Activated T-helper 2 cell treated with anti-CD3 and anti-CD28 coated beads, Interferon-gamma antibody, Interleukin-2, Interleukin-4, amounts not matched to agents 10 μg/mL and 5 μg/mL and 100 μg/mL, durations not matched to agents 14 hours and 24 hours and 36 hours (primary cell): ENCODE measurements at regions not wholly inside any gene's neighbourhood (a gene's known extent, or its start where the extent isn't known, plus 50 kb on each side); places are given as distances from the start of the nearest gene placed in this dataset.
"Not testable (repeated sequence)": the region's sequence is repeated elsewhere in the genome, so short reads cannot be mapped to it uniquely, and the experiment has no call there.

Experiments
- DNase-seq: peaks from one replicate; pipeline ENCODE4 v3.0.0; 2021; ENCODE audit warnings: low spot score
- H3K27ac Mint-ChIP-seq: one replicate; pipeline ENCODE4 v1.8.0; 2021; ENCODE audit warnings: mixed read lengths
- H3K27me3 Mint-ChIP-seq: one replicate; pipeline ENCODE4 v1.8.0; 2021; ENCODE audit warnings: low read depth, mixed read lengths
- H3K36me3 Mint-ChIP-seq: one replicate; pipeline ENCODE4 v1.8.0; 2021; ENCODE audit warnings: low read depth, mixed read lengths
- H3K4me1 Mint-ChIP-seq: one replicate; pipeline ENCODE4 v1.8.0; 2021; ENCODE audit warnings: low read depth, mixed read lengths
- H3K4me3 Mint-ChIP-seq: one replicate; pipeline ENCODE4 v1.8.0; 2021; ENCODE audit warnings: low read depth, mild to moderate bottlenecking, moderate library complexity, mixed read lengths
- H3K9me3 Mint-ChIP-seq: one replicate; pipeline ENCODE4 v1.8.0; 2021; ENCODE audit warnings: mixed read lengths
- intact Hi-C: fragments of 100-400 bp; cut with micrococcal nuclease; formaldehyde crosslinking; loops from one replicate; pipeline ENCODE4 v1.15.1; 2023

GRCh38 chr5:162684145-162684544 lies 616.6 kb downstream of the GABRG2 start:
- Mint-ChIP-seq H3K27me3 (no peaks in the 10 kb centered on the region), H3K27ac (no peak overlapping the region), H3K36me3 (no peaks in the 10 kb centered on the region), H3K4me1 (no peaks in the 10 kb centered on the region), H3K9me3 (peaks cover 22% of the 10 kb centered on the region), H3K4me3 (no peak overlapping the region)
- intact Hi-C loops: no loop called here
- DNase-seq: no peak

GRCh38 chr5:162685302-162685701 lies 617.7 kb downstream of the GABRG2 start:
- Mint-ChIP-seq H3K27ac (no peak overlapping the region), H3K9me3 (peaks cover 22% of the 10 kb centered on the region), H3K36me3 (no peaks in the 10 kb centered on the region), H3K4me3 (no peak overlapping the region), H3K4me1 (no peaks in the 10 kb centered on the region), H3K27me3 (no peaks in the 10 kb centered on the region)
- intact Hi-C loops: no loop called here
- no peak for DNase-seq

- peaks cover 38% of the 10 kb centered on the region for H3K9me3 Mint-ChIP-seq
- H3K36me3 Mint-ChIP-seq, H3K4me3 Mint-ChIP-seq, intact Hi-C loops, H3K27ac Mint-ChIP-seq, DNase-seq, H3K27me3 Mint-ChIP-seq, H3K4me1 Mint-ChIP-seq: not testable (repeated sequence)
Observed at GRCh38 chr5:162696272-162696671, 628.7 kb downstream of the GABRG2 start.

- Mint-ChIP-seq H3K36me3 (no peaks in the 10 kb centered on the region), H3K27ac (no peak overlapping the region), H3K9me3 (peaks cover 38% of the 10 kb centered on the region), H3K27me3 (no peaks in the 10 kb centered on the region), H3K4me3 (no peak overlapping the region), H3K4me1 (no peaks in the 10 kb centered on the region)
- DNase-seq: no peak
- intact Hi-C loops: no loop called here
Observed at GRCh38 chr5:162699361-162699760, 631.8 kb downstream of the GABRG2 start.

- H3K4me1 Mint-ChIP-seq: no peaks in the 10 kb centered on the region
- H3K27ac Mint-ChIP-seq: no peak overlapping the region
- peaks cover 12% of the 10 kb centered on the region for H3K9me3 Mint-ChIP-seq
- intact Hi-C loops: no loop called here
- H3K36me3 Mint-ChIP-seq: no peaks in the 10 kb centered on the region
- H3K4me3 Mint-ChIP-seq: no peak overlapping the region
- no peaks in the 10 kb centered on the region for H3K27me3 Mint-ChIP-seq
- no peak for DNase-seq
Observed at GRCh38 chr5:162703914-162704313, 636.3 kb downstream of the GABRG2 start.

GRCh38 chr5:162711244-162711643 lies 643.7 kb downstream of the GABRG2 start:
- DNase-seq: no peak
- H3K36me3 Mint-ChIP-seq: no peaks in the 10 kb centered on the region
- H3K9me3 Mint-ChIP-seq: peaks cover 4% of the 10 kb centered on the region
- intact Hi-C loops: no loop called here
- no peak overlapping the region for H3K27ac Mint-ChIP-seq
- no peaks in the 10 kb centered on the region for H3K4me1 Mint-ChIP-seq
- H3K4me3 Mint-ChIP-seq: no peak overlapping the region
- no peaks in the 10 kb centered on the region for H3K27me3 Mint-ChIP-seq

GRCh38 chr5:162719720-162720119 lies 652.1 kb downstream of the GABRG2 start:
- no peaks in the 10 kb centered on the region for H3K27me3 Mint-ChIP-seq
- no peak overlapping the region for H3K27ac Mint-ChIP-seq
- H3K4me3 Mint-ChIP-seq: no peak overlapping the region
- intact Hi-C loops: no loop called here
- no peaks in the 10 kb centered on the region for H3K4me1 Mint-ChIP-seq
- H3K9me3 Mint-ChIP-seq: peaks cover 21% of the 10 kb centered on the region
- no peak for DNase-seq
- no peaks in the 10 kb centered on the region for H3K36me3 Mint-ChIP-seq

- Mint-ChIP-seq H3K27ac (no peak overlapping the region), H3K9me3 (peaks cover 25% of the 10 kb centered on the region), H3K4me1 (no peaks in the 10 kb centered on the region), H3K4me3 (no peak overlapping the region), H3K36me3 (no peaks in the 10 kb centered on the region), H3K27me3 (no peaks in the 10 kb centered on the region)
- DNase-seq: no peak
- intact Hi-C loops: no loop called here
Observed at GRCh38 chr5:162721125-162721524, 653.6 kb downstream of the GABRG2 start.

- no peak for DNase-seq
- Mint-ChIP-seq H3K4me1 (no peaks in the 10 kb centered on the region), H3K27me3 (no peaks in the 10 kb centered on the region), H3K4me3 (no peak overlapping the region), H3K9me3 (peaks cover 32% of the 10 kb centered on the region), H3K36me3 (no peaks in the 10 kb centered on the region), H3K27ac (no peak overlapping the region)
- intact Hi-C loops: no loop called here
Observed at GRCh38 chr5:162752612-162753011, 684.8 kb upstream of the CCNG1 start.

GRCh38 chr5:162762119-162762518 lies 675.3 kb upstream of the CCNG1 start:
- intact Hi-C loops: no loop called here
- no peak for DNase-seq
- Mint-ChIP-seq H3K27ac (no peak overlapping the region), H3K27me3 (no peaks in the 10 kb centered on the region), H3K4me1 (no peaks in the 10 kb centered on the region), H3K36me3 (no peaks in the 10 kb centered on the region), H3K9me3 (peaks cover 18% of the 10 kb centered on the region), H3K4me3 (no peak overlapping the region)

GRCh38 chr5:162769019-162769418 lies 668.4 kb upstream of the CCNG1 start:
- H3K27ac Mint-ChIP-seq: no peak overlapping the region
- no peaks in the 10 kb centered on the region for H3K4me1 Mint-ChIP-seq
- no peak overlapping the region for H3K4me3 Mint-ChIP-seq
- no peaks in the 10 kb centered on the region for H3K27me3 Mint-ChIP-seq
- DNase-seq: no peak
- intact Hi-C loops: no loop called here
- H3K9me3 Mint-ChIP-seq: peaks cover 23% of the 10 kb centered on the region
- no peaks in the 10 kb centered on the region for H3K36me3 Mint-ChIP-seq

GRCh38 chr5:162785673-162786072 lies 651.7 kb upstream of the CCNG1 start:
- H3K9me3 Mint-ChIP-seq: peaks cover 15% of the 10 kb centered on the region
- H3K36me3 Mint-ChIP-seq: no peaks in the 10 kb centered on the region
- H3K4me3 Mint-ChIP-seq: no peak overlapping the region
- intact Hi-C loops: no loop called here
- no peaks in the 10 kb centered on the region for H3K4me1 Mint-ChIP-seq
- no peak overlapping the region for H3K27ac Mint-ChIP-seq
- DNase-seq: no peak
- no peaks in the 10 kb centered on the region for H3K27me3 Mint-ChIP-seq

GRCh38 chr5:162786234-162786633 lies 651.2 kb upstream of the CCNG1 start:
- intact Hi-C loops: no loop called here
- no peak for DNase-seq
- no peak overlapping the region for H3K27ac Mint-ChIP-seq
- H3K27me3 Mint-ChIP-seq: no peaks in the 10 kb centered on the region
- no peaks in the 10 kb centered on the region for H3K4me1 Mint-ChIP-seq
- no peak overlapping the region for H3K4me3 Mint-ChIP-seq
- H3K36me3 Mint-ChIP-seq: no peaks in the 10 kb centered on the region
- peaks cover 15% of the 10 kb centered on the region for H3K9me3 Mint-ChIP-seq

- no peaks in the 10 kb centered on the region for H3K4me1 Mint-ChIP-seq
- H3K27ac Mint-ChIP-seq: no peak overlapping the region
- no peaks in the 10 kb centered on the region for H3K9me3 Mint-ChIP-seq
- intact Hi-C loops: no loop called here
- H3K36me3 Mint-ChIP-seq: no peaks in the 10 kb centered on the region
- no peak for DNase-seq
- no peak overlapping the region for H3K4me3 Mint-ChIP-seq
- no peaks in the 10 kb centered on the region for H3K27me3 Mint-ChIP-seq
Observed at GRCh38 chr5:162796507-162796906, 640.9 kb upstream of the CCNG1 start.
